Type B pancreatic cell (in vitro differentiated cells): ENCODE measurements at regions not wholly inside any gene's neighbourhood (a gene's known extent, or its start where the extent isn't known, plus 50 kb on each side); places are given as distances from the start of the nearest gene placed in this dataset.

Experiments
- DNase-seq: peaks from one replicate; pipeline ENCODE4 v3.0.0; 2021; ENCODE audit warnings: mixed read lengths; ENCODE audit not compliant: unreplicated experiment; ENCODE audit errors: extremely low spot score
- H3K27ac Mint-ChIP-seq: 2 replicates; pipeline ENCODE4 v1.8.0; 2021; ENCODE audit warnings: mild to moderate bottlenecking, mixed read lengths
- H3K27me3 Mint-ChIP-seq: 2 replicates; pipeline ENCODE4 v1.8.0; 2021; ENCODE audit warnings: mixed read lengths
- H3K36me3 Mint-ChIP-seq: 2 replicates; pipeline ENCODE4 v1.8.0; 2021; ENCODE audit warnings: mixed read lengths
- H3K4me1 Mint-ChIP-seq: one replicate; pipeline ENCODE4 v1.8.0; 2021; ENCODE audit warnings: mixed read lengths; ENCODE audit not compliant: unreplicated experiment
- H3K4me3 Mint-ChIP-seq: 2 replicates; pipeline ENCODE4 v1.8.0; 2021; ENCODE audit warnings: mild to moderate bottlenecking, mixed read lengths
- H3K9me3 Mint-ChIP-seq: 2 replicates; pipeline ENCODE4 v1.8.0; 2021; ENCODE audit warnings: mixed read lengths
- TF ChIP-seq, protein P1 (sequence below): fragments of 200-600 bp; sonication (generic); conservative IDR thresholded peaks from 2 replicates; pipeline ENCODE4 v1.5.0; 2021; ENCODE audit warnings: antibody characterized with exemption, mild to moderate bottlenecking

DNA sequence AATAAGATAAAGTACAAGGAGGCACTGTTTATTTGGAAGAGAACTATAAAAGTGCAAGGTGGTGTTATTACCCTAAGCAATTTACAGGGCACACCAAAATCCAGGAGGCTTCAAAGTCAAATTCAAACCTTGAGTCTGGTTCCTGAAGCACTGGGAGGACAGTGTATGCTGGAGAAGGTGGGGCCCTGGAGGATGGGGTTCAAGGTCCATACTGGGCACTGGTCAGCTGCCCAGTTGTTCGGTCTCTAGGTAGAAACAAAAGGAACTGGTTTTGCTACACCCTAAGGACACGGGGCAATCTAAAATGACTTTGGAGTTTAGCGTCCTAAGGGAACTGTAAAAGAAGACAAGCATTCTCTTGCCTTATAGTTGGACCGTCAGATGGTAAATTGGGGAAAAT lies 78.4 kb upstream of the ELMO1 start:
- no peak for DNase-seq
- H3K27ac Mint-ChIP-seq = no peak overlapping the region
- peaks cover 14% of the 10 kb centered on the region for H3K4me1 Mint-ChIP-seq

DNA sequence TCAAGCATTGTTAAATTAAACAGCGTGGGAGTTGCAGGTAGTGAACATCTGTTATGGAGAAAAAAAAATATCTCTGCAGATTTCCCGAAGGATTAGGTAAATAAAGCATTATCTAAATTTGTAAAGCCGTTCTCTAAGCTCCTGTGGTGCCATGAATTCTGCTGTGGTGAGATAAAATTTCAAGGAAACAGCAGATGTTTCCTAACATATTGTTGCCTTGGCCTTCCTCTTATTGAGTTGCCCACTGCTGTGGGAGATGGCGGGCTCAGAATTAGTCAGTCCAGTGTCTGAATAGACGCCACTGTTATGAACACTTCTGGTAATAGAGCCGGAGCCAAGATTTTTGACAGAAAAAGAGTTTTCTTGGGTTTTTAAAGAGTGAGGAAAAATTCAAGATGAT lies 82.6 kb upstream of the ELMO1 start:
- Mint-ChIP-seq H3K27me3 (peaks cover 3% of the 10 kb centered on the region), H3K4me1 (peaks cover 8% of the 10 kb centered on the region), H3K9me3 (peaks cover 5% of the 10 kb centered on the region), H3K4me3 (no peak overlapping the region), H3K27ac (no peak overlapping the region), H3K36me3 (no peaks in the 10 kb centered on the region)
- no peak for DNase-seq
- TF ChIP-seq, protein P1, sequence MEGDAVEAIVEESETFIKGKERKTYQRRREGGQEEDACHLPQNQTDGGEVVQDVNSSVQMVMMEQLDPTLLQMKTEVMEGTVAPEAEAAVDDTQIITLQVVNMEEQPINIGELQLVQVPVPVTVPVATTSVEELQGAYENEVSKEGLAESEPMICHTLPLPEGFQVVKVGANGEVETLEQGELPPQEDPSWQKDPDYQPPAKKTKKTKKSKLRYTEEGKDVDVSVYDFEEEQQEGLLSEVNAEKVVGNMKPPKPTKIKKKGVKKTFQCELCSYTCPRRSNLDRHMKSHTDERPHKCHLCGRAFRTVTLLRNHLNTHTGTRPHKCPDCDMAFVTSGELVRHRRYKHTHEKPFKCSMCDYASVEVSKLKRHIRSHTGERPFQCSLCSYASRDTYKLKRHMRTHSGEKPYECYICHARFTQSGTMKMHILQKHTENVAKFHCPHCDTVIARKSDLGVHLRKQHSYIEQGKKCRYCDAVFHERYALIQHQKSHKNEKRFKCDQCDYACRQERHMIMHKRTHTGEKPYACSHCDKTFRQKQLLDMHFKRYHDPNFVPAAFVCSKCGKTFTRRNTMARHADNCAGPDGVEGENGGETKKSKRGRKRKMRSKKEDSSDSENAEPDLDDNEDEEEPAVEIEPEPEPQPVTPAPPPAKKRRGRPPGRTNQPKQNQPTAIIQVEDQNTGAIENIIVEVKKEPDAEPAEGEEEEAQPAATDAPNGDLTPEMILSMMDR = no peak

More for the DNA sequence above, 78.4 kb upstream of the ELMO1 start:
- H3K36me3 Mint-ChIP-seq = no peaks in the 10 kb centered on the region
- peaks cover 5% of the 10 kb centered on the region for H3K9me3 Mint-ChIP-seq
- H3K4me3 Mint-ChIP-seq = no peak overlapping the region
- H3K27me3 Mint-ChIP-seq = peaks cover 3% of the 10 kb centered on the region
- TF ChIP-seq, protein P1 = no peak

DNA sequence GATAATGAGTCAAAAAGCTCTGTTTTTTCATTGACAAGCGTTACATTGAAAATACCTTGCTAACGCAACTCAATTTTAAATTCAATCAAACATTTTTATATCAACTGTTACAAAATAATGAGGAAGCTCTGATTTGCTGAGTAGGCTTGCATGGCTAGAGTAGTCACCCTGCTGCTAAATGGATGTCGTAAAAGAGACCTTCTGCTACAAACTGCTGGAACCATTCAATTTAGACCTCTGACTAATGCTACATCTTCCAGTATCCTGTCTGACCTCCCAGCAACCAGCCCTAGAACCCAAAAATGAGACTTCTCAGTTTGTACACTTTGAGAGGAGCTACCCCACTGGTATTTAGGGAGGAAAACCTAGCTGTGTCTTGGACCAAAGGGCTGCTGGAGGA lies 84.0 kb upstream of the ELMO1 start:
- Mint-ChIP-seq H3K4me3 (no peak overlapping the region), H3K27me3 (peaks cover 3% of the 10 kb centered on the region), H3K36me3 (no peaks in the 10 kb centered on the region), H3K27ac (no peak overlapping the region), H3K4me1 (no peaks in the 10 kb centered on the region), H3K9me3 (peaks cover 5% of the 10 kb centered on the region)
- TF ChIP-seq, protein P1 = no peak
- DNase-seq = no peak

DNA sequence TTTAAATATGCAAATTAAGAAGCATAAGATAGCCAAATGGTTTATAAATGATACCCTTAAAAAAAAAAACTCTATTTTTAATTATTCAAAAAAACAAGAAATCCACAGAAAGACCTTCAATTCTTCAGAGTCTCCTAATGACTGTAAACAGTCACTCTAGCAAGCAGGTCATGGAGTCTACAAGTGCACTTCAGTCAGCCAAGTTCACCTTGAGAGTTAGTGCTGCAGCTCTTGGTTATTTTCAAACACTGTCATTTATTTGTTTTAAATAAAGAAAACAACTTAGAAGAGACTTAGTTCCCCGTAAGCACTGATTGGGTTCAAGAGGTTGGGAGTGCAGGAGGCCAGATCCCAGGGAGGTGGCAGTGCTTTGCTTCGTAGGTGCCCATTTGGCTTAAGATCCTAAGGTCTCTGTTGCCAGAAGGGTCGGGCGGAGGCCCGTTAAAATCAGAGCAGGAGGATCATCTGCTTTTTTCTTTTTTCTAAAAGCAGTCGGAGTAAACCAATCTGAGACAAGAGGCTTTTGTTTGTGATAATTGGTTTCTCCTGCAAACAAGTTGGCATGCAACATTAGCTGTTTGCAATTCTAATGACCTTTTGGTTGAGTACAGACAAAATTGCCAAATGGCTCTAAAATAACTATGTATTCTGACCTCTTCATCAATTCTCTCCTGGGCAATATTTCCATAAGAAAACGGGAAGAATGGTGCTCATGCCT lies 86.4 kb upstream of the ELMO1 start:
- Mint-ChIP-seq H3K27me3 (peaks cover 10% of the 10 kb centered on the region), H3K9me3 (peaks cover 5% of the 10 kb centered on the region), H3K36me3 (no peaks in the 10 kb centered on the region), H3K27ac (no peak overlapping the region), H3K4me1 (no peaks in the 10 kb centered on the region), H3K4me3 (no peak overlapping the region)
- DNase-seq = no peak
- TF ChIP-seq, protein P1 = no peak

DNA sequence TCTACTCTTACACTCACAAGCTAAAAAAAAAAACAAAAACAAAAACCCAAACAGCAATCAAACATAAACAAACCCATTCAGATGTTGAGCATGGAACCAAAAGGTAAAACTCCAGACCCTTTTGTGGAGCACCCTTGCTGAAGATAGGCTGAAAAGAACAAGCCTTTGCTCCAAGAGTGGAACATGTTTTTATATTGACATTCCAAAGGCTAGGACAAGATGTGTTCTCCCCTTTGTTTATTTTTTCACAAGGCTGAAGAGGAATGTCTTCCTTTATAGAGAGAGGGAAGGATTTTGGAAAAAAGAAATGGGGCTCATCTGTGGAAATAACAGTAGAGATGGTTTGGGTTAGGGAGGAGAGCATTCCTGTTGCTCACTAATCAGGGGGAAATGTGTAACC lies 87.2 kb upstream of the ELMO1 start:
- no peak overlapping the region for H3K4me3 Mint-ChIP-seq
- H3K9me3 Mint-ChIP-seq = peaks cover 5% of the 10 kb centered on the region
- TF ChIP-seq, protein P1 = no peak
- no peaks in the 10 kb centered on the region for H3K4me1 Mint-ChIP-seq
- no peaks in the 10 kb centered on the region for H3K36me3 Mint-ChIP-seq
- H3K27ac Mint-ChIP-seq = no peak overlapping the region
- peaks cover 17% of the 10 kb centered on the region for H3K27me3 Mint-ChIP-seq
- DNase-seq = no peak
